GM20000 (cell line): ENCODE measurements at regions not wholly inside any gene's neighbourhood (a gene's known extent, or its start where the extent isn't known, plus 50 kb on each side); places are given as distances from the start of the nearest gene placed in this dataset.

Source experiments
- DNase-seq: peaks from one replicate; pipeline ENCODE4 v3.0.0; 2012; ENCODE audit warnings: low spot score
- CTCF ChIP-seq: IDR thresholded peaks from 2 replicates; pipeline ENCODE4 v1.5.1; 2012; ENCODE audit warnings: mild to moderate bottlenecking, control low read depth; ENCODE audit errors: extremely low read depth, missing control alignments

DNA sequence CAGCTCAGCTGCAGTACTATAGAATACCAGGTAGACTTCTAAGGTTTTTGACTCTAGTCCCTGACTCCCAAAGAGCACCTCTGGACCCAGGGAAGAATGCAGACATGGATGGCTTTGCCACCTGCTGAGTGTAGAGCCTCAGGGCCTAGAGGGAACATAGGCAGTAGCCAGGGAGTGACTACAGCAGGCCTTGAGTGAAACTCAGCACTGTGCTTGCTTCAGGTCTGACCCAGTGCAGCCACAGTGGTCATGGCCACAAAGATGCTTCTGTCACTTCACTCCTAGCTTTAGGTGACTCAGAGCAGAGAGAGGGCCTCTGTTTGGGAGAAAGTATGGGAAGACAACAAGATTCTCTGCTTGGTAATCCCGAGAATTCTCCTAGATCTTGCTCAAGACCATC lies 162.2 kb upstream of the ITGA4 start:
- TF ChIP-seq CTCF: no peak
- no peak for DNase-seq

- no peak for TF ChIP-seq CTCF
- no peak for DNase-seq
Measured at GRCh38 chr2:181300600-181301291, 156.4 kb upstream of the ITGA4 start.

DNA sequence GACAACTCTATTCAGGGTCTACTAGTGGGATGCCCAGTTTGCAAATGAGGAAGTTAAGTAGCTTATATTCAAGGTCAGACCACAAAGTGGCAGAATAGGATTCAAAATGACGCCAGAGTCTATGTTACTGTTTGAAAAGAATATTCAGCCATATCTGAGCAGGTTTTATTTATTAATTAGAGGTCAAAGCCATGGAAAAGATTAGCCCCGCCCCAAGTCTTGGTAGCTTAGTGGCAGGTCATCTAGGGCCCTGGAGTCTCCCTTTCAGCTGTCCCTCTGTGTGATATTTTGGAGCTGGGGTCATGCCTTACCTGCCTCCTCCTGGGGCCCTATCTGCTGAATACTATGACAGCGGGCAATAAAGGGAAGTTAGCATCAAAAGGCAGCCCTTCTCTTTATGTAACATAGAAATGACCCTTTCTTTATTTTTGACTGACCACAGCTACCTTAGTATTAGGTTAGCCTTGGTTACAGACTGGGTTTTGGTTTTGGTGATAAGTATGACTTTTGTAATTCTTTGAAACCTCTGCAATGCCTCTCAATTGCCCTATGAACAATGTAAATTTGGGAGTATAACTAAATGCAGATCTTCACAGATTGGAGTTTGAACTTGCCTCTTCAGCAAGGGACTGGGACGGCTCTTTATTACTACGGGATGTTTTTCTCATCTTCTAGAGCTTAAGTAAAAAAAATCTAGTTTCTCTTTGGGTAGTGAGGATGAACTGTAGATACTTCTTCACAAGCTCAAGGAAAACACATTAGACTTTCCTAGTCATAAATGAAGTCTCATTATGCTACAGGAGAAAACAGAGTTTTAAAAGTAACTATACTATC lies 153.0 kb upstream of the ITGA4 start:
- no peak for TF ChIP-seq CTCF
- DNase-seq: peak; percentile 18

DNA sequence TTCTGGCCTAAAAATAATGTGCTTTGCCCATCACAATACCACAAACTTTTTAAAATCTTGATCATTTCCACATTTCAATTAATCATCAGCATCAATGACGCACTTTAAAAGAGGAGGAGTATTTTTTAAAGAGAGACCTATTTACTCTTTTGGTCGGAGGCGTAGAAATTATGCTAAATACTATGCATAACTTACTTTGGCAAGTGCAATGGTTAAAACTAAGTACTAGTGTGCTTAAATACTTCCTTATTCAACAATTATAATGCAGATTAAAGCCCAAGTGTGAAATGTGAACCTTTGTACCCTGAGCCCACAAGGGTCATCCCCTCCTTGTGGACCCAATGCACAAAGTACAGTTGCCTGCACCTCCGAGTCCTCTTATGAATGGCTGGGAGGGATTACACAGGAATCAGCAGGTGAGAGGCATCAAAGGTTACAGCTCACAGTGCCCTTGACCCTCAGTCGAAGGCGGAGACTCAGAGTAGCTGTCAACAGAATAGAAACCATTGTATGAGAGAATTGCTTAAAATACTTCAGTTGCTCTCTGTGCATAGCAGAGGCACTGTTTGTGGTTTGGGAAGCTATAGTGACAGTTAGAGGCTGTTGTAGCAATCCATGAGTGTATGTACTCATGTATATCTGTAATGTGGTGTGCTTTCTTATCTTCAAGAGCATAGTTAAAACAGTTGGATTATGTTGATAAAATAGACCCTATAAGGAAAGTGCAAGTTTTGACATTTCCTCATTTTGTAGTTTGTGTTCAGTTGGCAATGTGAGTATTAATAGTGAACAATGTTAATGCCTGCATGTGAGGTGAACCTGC lies 151.7 kb upstream of the ITGA4 start:
- peak; percentile 54 for DNase-seq
- TF ChIP-seq CTCF: no peak

GRCh38 chr2:181306785-181307184 lies 150.4 kb upstream of the ITGA4 start:
- DNase-seq: peak; percentile 8
- no peak for TF ChIP-seq CTCF

- no peak for TF ChIP-seq CTCF
- DNase-seq: no peak
Measured at GRCh38 chr2:181307203-181307991, 149.8 kb upstream of the ITGA4 start.
